ENCODE measurements at regions not wholly inside any gene's neighbourhood (a gene's known extent, or its start where the extent isn't known, plus 50 kb on each side); places are given as distances from the start of the nearest gene placed in this dataset.

DNA sequence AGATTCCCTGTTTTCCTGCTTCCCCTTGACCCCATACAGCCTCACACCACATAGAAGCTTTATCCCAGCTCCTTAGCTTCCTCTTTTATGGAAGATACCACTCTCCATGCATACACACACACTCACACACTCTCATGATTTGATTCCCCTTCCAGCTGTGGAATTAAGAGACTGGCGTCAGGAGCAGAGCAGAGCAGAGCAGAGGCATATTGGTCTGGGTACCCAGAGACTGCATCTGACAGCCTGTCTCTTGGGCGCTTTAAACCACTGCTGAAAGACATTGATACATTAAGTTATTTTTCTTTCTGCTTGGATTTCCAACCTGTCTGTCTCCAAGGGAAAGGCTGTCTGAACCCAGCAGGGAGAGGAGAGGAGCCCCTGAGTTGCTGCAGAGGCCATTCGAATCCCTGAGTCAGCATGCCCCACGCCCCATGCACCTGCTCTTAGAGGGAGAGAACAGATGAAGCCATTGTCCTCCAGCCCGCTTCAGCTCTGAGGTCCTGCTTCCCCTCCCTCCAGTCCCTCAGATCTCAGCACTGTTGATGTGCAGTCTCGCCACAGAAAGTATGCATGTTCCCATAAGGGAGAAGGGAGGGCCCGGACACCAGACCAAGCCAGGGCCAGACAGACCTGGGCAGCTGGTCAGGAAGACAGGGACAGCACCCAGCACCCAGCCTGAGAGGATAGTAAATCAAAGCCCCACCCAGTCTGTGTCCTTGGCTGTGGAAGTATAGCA lies 66.7 kb upstream of the GJB5 start:
- TF ChIP-seq, protein P1, sequence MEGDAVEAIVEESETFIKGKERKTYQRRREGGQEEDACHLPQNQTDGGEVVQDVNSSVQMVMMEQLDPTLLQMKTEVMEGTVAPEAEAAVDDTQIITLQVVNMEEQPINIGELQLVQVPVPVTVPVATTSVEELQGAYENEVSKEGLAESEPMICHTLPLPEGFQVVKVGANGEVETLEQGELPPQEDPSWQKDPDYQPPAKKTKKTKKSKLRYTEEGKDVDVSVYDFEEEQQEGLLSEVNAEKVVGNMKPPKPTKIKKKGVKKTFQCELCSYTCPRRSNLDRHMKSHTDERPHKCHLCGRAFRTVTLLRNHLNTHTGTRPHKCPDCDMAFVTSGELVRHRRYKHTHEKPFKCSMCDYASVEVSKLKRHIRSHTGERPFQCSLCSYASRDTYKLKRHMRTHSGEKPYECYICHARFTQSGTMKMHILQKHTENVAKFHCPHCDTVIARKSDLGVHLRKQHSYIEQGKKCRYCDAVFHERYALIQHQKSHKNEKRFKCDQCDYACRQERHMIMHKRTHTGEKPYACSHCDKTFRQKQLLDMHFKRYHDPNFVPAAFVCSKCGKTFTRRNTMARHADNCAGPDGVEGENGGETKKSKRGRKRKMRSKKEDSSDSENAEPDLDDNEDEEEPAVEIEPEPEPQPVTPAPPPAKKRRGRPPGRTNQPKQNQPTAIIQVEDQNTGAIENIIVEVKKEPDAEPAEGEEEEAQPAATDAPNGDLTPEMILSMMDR (conservative IDR thresholded peaks at IDR 0.05 in 1 of 2, IDR thresholded peaks at IDR 0.05 in 1 of 2; ENCODE audit: low read depth in 1 of 2, low read length in 2 of 2), result no peak
- no peak for TF ChIP-seq EZH2 (IDR thresholded peaks at IDR 0.05; ENCODE audit: low read length, missing control alignments)
